ENCODE measurements at regions not wholly inside any gene's neighbourhood (a gene's known extent, or its start where the extent isn't known, plus 50 kb on each side); places are given as distances from the start of the nearest gene placed in this dataset.
"Not testable (repeated sequence)": the region's sequence is repeated elsewhere in the genome, so short reads cannot be mapped to it uniquely, and the experiment has no call there.

GRCh38 chr1:157352216-157352615 is 200.1 kb downstream of the FCRL5 start:
- no peak for DNase-seq (ENCODE audit: low spot score)
- TF ChIP-seq CTCF (IDR thresholded peaks at IDR 0.05; ENCODE audit: extremely low read depth, missing control alignments): no peak

GRCh38 chr1:157351800-157352199 is 200.5 kb downstream of the FCRL5 start:
- DNase-seq (ENCODE audit: low spot score): not testable (repeated sequence)

GRCh38 chr1:157348538-157349480 is 203.5 kb downstream of the FCRL5 start:
- no peak for DNase-seq (ENCODE audit: low spot score)
- TF ChIP-seq CTCF (IDR thresholded peaks at IDR 0.05; ENCODE audit: extremely low read depth, missing control alignments): no peak

GRCh38 chr1:157347506-157347905 is 204.8 kb downstream of the FCRL5 start:
- DNase-seq (ENCODE audit: low spot score): no peak
- TF ChIP-seq CTCF (IDR thresholded peaks at IDR 0.05; ENCODE audit: extremely low read depth, missing control alignments): no peak

GRCh38 chr1:157337785-157338184 is 199.6 kb upstream of the ETV3 start:
- not testable (repeated sequence) for DNase-seq (ENCODE audit: low spot score)

- no peak for TF ChIP-seq CTCF (IDR thresholded peaks at IDR 0.05; ENCODE audit: extremely low read depth, missing control alignments)
- no peak for DNase-seq (ENCODE audit: low spot score)
Observed at GRCh38 chr1:157335056-157335455, 196.9 kb upstream of the ETV3 start.

- TF ChIP-seq CTCF (IDR thresholded peaks at IDR 0.05; ENCODE audit: extremely low read depth, missing control alignments): no peak
- DNase-seq (ENCODE audit: low spot score): no peak
Observed at GRCh38 chr1:157334041-157334440, 195.8 kb upstream of the ETV3 start.

- DNase-seq (ENCODE audit: low spot score): not testable (repeated sequence)
Observed at GRCh38 chr1:157330177-157330576, 192.0 kb upstream of the ETV3 start.

GRCh38 chr1:157328120-157328519 is 189.9 kb upstream of the ETV3 start:
- not testable (repeated sequence) for DNase-seq (ENCODE audit: low spot score)

Data from GM20000 (cell line).